Neuronal stem cell (in vitro differentiated cells): ENCODE measurements at regions not wholly inside any gene's neighbourhood (a gene's known extent, or its start where the extent isn't known, plus 50 kb on each side); places are given as distances from the start of the nearest gene placed in this dataset.

ENCODE experiments used
- DNase-seq: peaks from one replicate; pipeline ENCODE4 v3.0.0-alpha.2; 2013; ENCODE audit warnings: low spot score
- H2AFZ ChIP-seq: one replicate; pipeline ENCODE4 v1.6.1; 2013; ENCODE audit warnings: mild to moderate bottlenecking, low read length, inconsistent platforms
- H2AK5ac ChIP-seq: 2 replicates; pipeline ENCODE4 v1.6.1; 2013; ENCODE audit warnings: low read depth, mild to moderate bottlenecking, inconsistent platforms, low read length, moderate library complexity, mixed read lengths
- H2BK120ac ChIP-seq: 2 replicates; pipeline ENCODE4 v1.6.1; 2013; ENCODE audit warnings: low read depth, mild to moderate bottlenecking, inconsistent platforms, low read length, moderate library complexity, mixed read lengths
- H2BK12ac ChIP-seq: one replicate; pipeline ENCODE4 v1.6.1; 2013; ENCODE audit warnings: low read length, inconsistent platforms
- H2BK15ac ChIP-seq: 2 replicates; pipeline ENCODE4 v1.6.1; 2013; ENCODE audit warnings: mild to moderate bottlenecking, low read length, inconsistent platforms, mixed read lengths
- H2BK5ac ChIP-seq: one replicate; pipeline ENCODE4 v1.6.1; 2013; ENCODE audit warnings: inconsistent platforms, mild to moderate bottlenecking, low read length, moderate library complexity
- H3K14ac ChIP-seq: one replicate; pipeline ENCODE4 v1.6.1; 2013; ENCODE audit warnings: low read length, inconsistent platforms
- H3K18ac ChIP-seq: 2 replicates; pipeline ENCODE4 v1.6.1; 2013; ENCODE audit warnings: low read length, inconsistent platforms
- H3K23ac ChIP-seq: 2 replicates; pipeline ENCODE4 v1.6.1; 2013; ENCODE audit warnings: low read depth, mild to moderate bottlenecking, mixed read lengths, low read length, inconsistent platforms; ENCODE audit not compliant: poor library complexity
- H3K27ac ChIP-seq: replicated peaks from 3 replicates; pipeline ENCODE4 v1.5.1; 2013; ENCODE audit warnings: low read length, inconsistent platforms
- H3K27me3 ChIP-seq, 3 experiments: 2 replicates each; pipeline ENCODE4 v1.6.1; 2013; ENCODE audit warnings: low read length in 3 of 3, mild to moderate bottlenecking in 2 of 3, inconsistent platforms in 1 of 3, low read depth in 1 of 3, mixed read lengths in 1 of 3, moderate library complexity in 1 of 3; ENCODE audit not compliant: control insufficient read depth in 3 of 3, insufficient read depth in 3 of 3
- H3K36me3 ChIP-seq, 2 donors: replicated peaks in 1 of 2; 2 replicates each; pipeline ENCODE4 v1.6.1; 2013; ENCODE audit warnings: low read length in 2 of 2; ENCODE audit not compliant: control insufficient read depth in 2 of 2, insufficient read depth in 2 of 2
- H3K4ac ChIP-seq: 2 replicates; pipeline ENCODE4 v1.6.1; 2013; ENCODE audit warnings: inconsistent platforms, mild to moderate bottlenecking, low read length, moderate library complexity
- H3K4me1 ChIP-seq, 2 donors: 1 replicate in 1 of 2; 2 replicates in 1 of 2; pipeline ENCODE4 v1.6.1; 2013; ENCODE audit warnings: low read length in 2 of 2, low read depth in 1 of 2; ENCODE audit not compliant: control insufficient read depth in 2 of 2, insufficient read depth in 1 of 2
- H3K4me2 ChIP-seq: one replicate; pipeline ENCODE4 v1.6.1; 2013; ENCODE audit warnings: mild to moderate bottlenecking, low read length, inconsistent platforms; ENCODE audit not compliant: insufficient read depth, poor library complexity, severe bottlenecking
- H3K4me3 ChIP-seq, 2 donors: 2 replicates each; pipeline ENCODE4 v1.5.1; 2013; ENCODE audit warnings: low read length in 2 of 2, mild to moderate bottlenecking in 2 of 2, inconsistent platforms in 1 of 2, moderate library complexity in 1 of 2
- H3K79me1 ChIP-seq: one replicate; pipeline ENCODE4 v1.6.1; 2013; ENCODE audit warnings: low read depth, mild to moderate bottlenecking, inconsistent platforms, low read length, moderate library complexity
- H3K9ac ChIP-seq: one replicate; pipeline ENCODE4 v1.6.1; 2013; ENCODE audit warnings: mild to moderate bottlenecking, low read depth, low read length, inconsistent platforms; ENCODE audit not compliant: poor library complexity
- H3K9me3 ChIP-seq, 2 donors: replicated peaks in 1 of 2; 2 replicates each; pipeline versions ENCODE3 to v1.6.1; 2013; ENCODE audit warnings: low read length in 2 of 2, mild to moderate bottlenecking in 2 of 2, inconsistent platforms in 1 of 2, low read depth in 1 of 2, mixed read lengths in 1 of 2, moderate library complexity in 1 of 2; ENCODE audit not compliant: control insufficient read depth in 2 of 2, insufficient read depth in 1 of 2
- H4K8ac ChIP-seq: one replicate; pipeline ENCODE4 v1.6.1; 2013; ENCODE audit warnings: low read depth, mild to moderate bottlenecking, inconsistent platforms, low read length, moderate library complexity
- H4K91ac ChIP-seq: one replicate; pipeline ENCODE4 v1.6.1; 2013; ENCODE audit warnings: low read length, low read depth, mild to moderate bottlenecking, inconsistent platforms; ENCODE audit not compliant: poor library complexity
- WGBS, 2 donors: extraction: QIAGEN DNeasy Blood & Tissue Kit; methylation state at CpG; one replicate each; pipeline ENCODE4 v1.1.7; 2013; ENCODE audit warnings: missing lambda C conversion rate in 2 of 2, mixed read lengths in 1 of 2; ENCODE audit not compliant: insufficient read length in 2 of 2, insufficient replicate concordance in 1 of 2; ENCODE audit errors: extremely low coverage in 2 of 2; 5-methylcytosine and 5-hydroxymethylcytosine counted together

- DNase-seq = no peak
- H3K18ac ChIP-seq = no peak overlapping the region
Observed at GRCh38 chr3:144189044-144189443, 217.4 kb downstream of the DIPK2A start.

DNA sequence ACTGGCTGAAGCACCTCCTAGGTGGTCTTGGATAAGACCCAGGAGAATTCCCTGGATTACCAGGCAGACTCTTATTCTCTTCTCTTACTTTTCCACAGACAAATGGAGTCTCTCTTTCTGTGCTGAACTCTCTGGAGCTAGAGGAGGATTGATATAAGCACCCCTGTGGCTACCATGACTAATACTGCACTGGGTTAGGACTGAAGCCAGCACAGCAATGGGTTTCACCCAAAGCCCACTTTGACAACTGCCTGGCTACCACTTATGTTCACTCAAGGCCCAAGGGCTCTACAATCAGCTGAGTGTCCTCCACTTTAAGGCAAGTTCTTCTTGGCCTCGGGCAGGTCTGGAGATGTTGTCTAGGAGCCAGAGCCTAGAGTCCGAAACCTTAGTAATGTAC, 225.5 kb downstream of the DIPK2A start:
- Histone ChIP-seq H3K9me3 (peaks cover 0 to 13% of the 10 kb centered on the region in 2 donors), H2BK15ac (no peak overlapping the region), H3K9ac (no peak overlapping the region), H3K14ac (no peak overlapping the region), H2BK120ac (no peak overlapping the region), H3K18ac (no peak overlapping the region), H3K4me1 (peaks cover 0 to 4% of the 10 kb centered on the region in 2 donors), H2AK5ac (no peak overlapping the region), H3K4me2 (no peak overlapping the region), H2AFZ (no peak overlapping the region), H3K27ac (no peak overlapping the region), H3K79me1 (no peaks in the 10 kb centered on the region), H4K8ac (no peak overlapping the region), H4K91ac (no peak overlapping the region), H3K23ac (no peak overlapping the region), H3K27me3 (no peaks in the 10 kb centered on the region), H2BK5ac (no peak overlapping the region), H3K36me3 (no peaks in the 10 kb centered on the region), H3K4me3 (no peak overlapping the region), H2BK12ac (no peak overlapping the region), H3K4ac (no peak overlapping the region)
- WGBS, 2 donors = no CpG with 5 or more reads among the region's 2 CpGs
- DNase-seq = no peak

More at GRCh38 chr3:144189044-144189443, 217.4 kb downstream of the DIPK2A start:
- Histone ChIP-seq H2BK120ac (no peak overlapping the region), H3K4me1 (peaks cover 5 to 6% of the 10 kb centered on the region in 2 donors), H2BK5ac (no peak overlapping the region), H2AK5ac (no peak overlapping the region), H2BK12ac (no peak overlapping the region), H2BK15ac (no peak overlapping the region), H4K8ac (no peak overlapping the region), H3K4ac (no peak overlapping the region), H3K9ac (no peak overlapping the region), H3K14ac (no peak overlapping the region), H3K79me1 (no peaks in the 10 kb centered on the region), H3K23ac (no peak overlapping the region), H3K4me2 (no peak overlapping the region), H2AFZ (peak overlapping the region; percentile 48), H3K27me3 (no peaks in the 10 kb centered on the region), H3K9me3 (peaks cover 0 to 9% of the 10 kb centered on the region in 2 donors), H3K36me3 (no peaks in the 10 kb centered on the region), H3K4me3 (no peak overlapping the region), H3K27ac (no peak overlapping the region), H4K91ac (no peak overlapping the region)
- no CpG with 5 or more reads among the region's 2 CpGs for WGBS, 2 donors

GRCh38 chr3:144197582-144197981, 226.0 kb downstream of the DIPK2A start:
- Histone ChIP-seq H3K27ac (no peak overlapping the region), H2BK12ac (no peak overlapping the region)
- WGBS, 2 donors = no CpG with 5 or more reads among the region's 1 CpG

GRCh38 chr3:144200004-144200403, 228.4 kb downstream of the DIPK2A start:
- no peaks in the 10 kb centered on the region for H3K36me3 ChIP-seq
- no peak overlapping the region for H3K4ac ChIP-seq
- no peak overlapping the region for H3K4me2 ChIP-seq
- no peak overlapping the region for H3K23ac ChIP-seq
- no peak overlapping the region for H2AK5ac ChIP-seq
- H2AFZ ChIP-seq = no peak overlapping the region
- no peak overlapping the region for H3K14ac ChIP-seq
- no peak overlapping the region for H3K4me3 ChIP-seq
- H3K79me1 ChIP-seq = no peaks in the 10 kb centered on the region
- peaks cover 0 to 4% of the 10 kb centered on the region in 2 donors for H3K9me3 ChIP-seq
- peaks cover 0 to 4% of the 10 kb centered on the region in 2 donors for H3K4me1 ChIP-seq
- no peak overlapping the region for H2BK15ac ChIP-seq
- DNase-seq = no peak
- H3K27ac ChIP-seq = no peak overlapping the region
- no peak overlapping the region for H4K8ac ChIP-seq
- no peak overlapping the region for H3K18ac ChIP-seq
- no peak overlapping the region for H2BK5ac ChIP-seq
- no peaks in the 10 kb centered on the region for H3K27me3 ChIP-seq
- H2BK12ac ChIP-seq = no peak overlapping the region
- H2BK120ac ChIP-seq = no peak overlapping the region
- no peak overlapping the region for H4K91ac ChIP-seq
- no peak overlapping the region for H3K9ac ChIP-seq

More at GRCh38 chr3:144197582-144197981, 226.0 kb downstream of the DIPK2A start:
- H2BK15ac ChIP-seq = no peak overlapping the region
- no peak overlapping the region for H3K14ac ChIP-seq
- no peak for DNase-seq
- no peak overlapping the region for H2AK5ac ChIP-seq
- no peak overlapping the region for H3K4me2 ChIP-seq
- no peak overlapping the region for H3K4me3 ChIP-seq
- H3K9me3 ChIP-seq = peaks cover 0 to 13% of the 10 kb centered on the region in 2 donors
- H3K4ac ChIP-seq = no peak overlapping the region
- H2AFZ ChIP-seq = no peak overlapping the region
- no peak overlapping the region for H2BK5ac ChIP-seq
- no peak overlapping the region for H3K9ac ChIP-seq
- no peaks in the 10 kb centered on the region for H3K36me3 ChIP-seq
- H3K4me1 ChIP-seq = peaks cover 0 to 4% of the 10 kb centered on the region in 2 donors
- H2BK120ac ChIP-seq = no peak overlapping the region
- H3K27me3 ChIP-seq = no peaks in the 10 kb centered on the region
- H3K79me1 ChIP-seq = no peaks in the 10 kb centered on the region
- H4K8ac ChIP-seq = no peak overlapping the region
- no peak overlapping the region for H3K18ac ChIP-seq
- H3K23ac ChIP-seq = no peak overlapping the region
- H4K91ac ChIP-seq = no peak overlapping the region
